Thyroid gland (tissue), 4 donors: ENCODE measurements at regions not wholly inside any gene's neighbourhood (a gene's known extent, or its start where the extent isn't known, plus 50 kb on each side); places are given as distances from the start of the nearest gene placed in this dataset.

Source experiments
- CTCF ChIP-seq, 6 experiments: fragments of 200-600 bp in 3 of 6; fragments of 450-650 bp in 3 of 6; sonication (generic) in 3 of 6; IDR thresholded peaks; one replicate each; pipeline ENCODE4 v1.5.1; 2016 to 2019; ENCODE audit warnings: antibody characterized with exemption in 6 of 6, mild to moderate bottlenecking in 2 of 6, inconsistent platforms in 1 of 6, moderate library complexity in 1 of 6
- POLR2A ChIP-seq, 2 donors: fragments of 450-650 bp; IDR thresholded peaks; one replicate each; pipeline ENCODE4 v1.6.1; 2017; ENCODE audit warnings: antibody characterized with exemption in 2 of 2, mild to moderate bottlenecking in 2 of 2, moderate library complexity in 1 of 2

DNA sequence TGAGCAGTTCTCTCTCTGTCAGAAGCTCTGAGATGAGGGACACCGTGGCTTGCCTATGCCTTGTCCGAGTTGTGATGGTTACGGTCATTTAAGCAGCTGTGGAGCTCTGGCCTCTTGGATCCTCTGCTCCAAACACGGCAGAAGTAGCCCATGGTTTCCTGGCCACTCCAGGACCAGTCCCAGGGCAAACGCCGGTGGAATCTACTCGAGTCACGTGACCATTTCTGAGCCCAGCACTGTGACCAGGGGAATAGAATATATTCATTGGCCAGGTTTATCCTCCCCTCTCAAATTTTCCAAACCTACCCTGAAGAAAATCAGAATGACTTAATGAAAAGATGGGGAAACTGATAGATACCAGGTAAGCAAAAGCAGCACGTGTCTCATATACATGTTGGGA lies 152.8 kb downstream of the TTLL2 start:
- TF ChIP-seq POLR2A (IDR thresholded peaks at IDR 0.05) (no peak), CTCF (IDR thresholded peaks at IDR 0.05) (no peak)
